ENCODE measurements at regions not wholly inside any gene's neighbourhood (a gene's known extent, or its start where the extent isn't known, plus 50 kb on each side); places are given as distances from the start of the nearest gene placed in this dataset.

DNA sequence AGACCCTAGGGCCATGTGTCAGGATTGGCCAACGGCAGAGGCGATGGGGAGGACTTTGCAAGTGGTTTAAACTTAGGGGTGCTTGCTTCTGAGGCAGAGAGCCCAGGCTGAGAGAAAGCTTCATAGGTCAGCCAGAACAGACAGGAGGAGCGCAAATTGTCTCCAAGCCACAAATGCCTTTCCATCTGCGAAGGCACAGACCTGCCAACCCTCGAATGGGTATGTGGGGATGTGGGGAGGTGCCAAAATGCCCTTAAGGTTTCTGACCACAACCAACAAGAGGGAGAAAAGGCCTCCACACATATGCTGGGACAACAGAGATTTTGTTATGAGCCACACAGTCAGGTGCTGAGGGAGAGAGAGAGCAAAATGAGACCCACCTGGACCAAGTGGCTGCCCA, 283.6 kb downstream of the CYP26B1 start:
- no peak for TF ChIP-seq POLR2A (conservative IDR thresholded peaks at IDR 0.05)
- no peak for TF ChIP-seq YBX1 (IDR thresholded peaks at IDR 0.05)
- no peak for TF ChIP-seq POLR3A (IDR thresholded peaks at IDR 0.05; ENCODE audit: borderline replicate concordance, extremely low read depth, insufficient read depth, insufficient read length)
- no peak for TF ChIP-seq NFE2 (IDR thresholded peaks at IDR 0.05; ENCODE audit: low read depth)
- TF ChIP-seq RFX5 (IDR thresholded peaks at IDR 0.05; ENCODE audit: low read depth, low read length): no peak
- no peak for TF ChIP-seq HDAC3 (IDR thresholded peaks at IDR 0.05; ENCODE audit: borderline replicate concordance, partially characterized antibody)
- TF ChIP-seq MAFK (IDR thresholded peaks at IDR 0.05; ENCODE audit: low read length): no peak
- no peak for TF ChIP-seq SMARCC2 (IDR thresholded peaks at IDR 0.05; ENCODE audit: low read depth)

All from K562 (cell line).